ENCODE measurements at regions not wholly inside any gene's neighbourhood (a gene's known extent, or its start where the extent isn't known, plus 50 kb on each side); places are given as distances from the start of the nearest gene placed in this dataset.

DNA sequence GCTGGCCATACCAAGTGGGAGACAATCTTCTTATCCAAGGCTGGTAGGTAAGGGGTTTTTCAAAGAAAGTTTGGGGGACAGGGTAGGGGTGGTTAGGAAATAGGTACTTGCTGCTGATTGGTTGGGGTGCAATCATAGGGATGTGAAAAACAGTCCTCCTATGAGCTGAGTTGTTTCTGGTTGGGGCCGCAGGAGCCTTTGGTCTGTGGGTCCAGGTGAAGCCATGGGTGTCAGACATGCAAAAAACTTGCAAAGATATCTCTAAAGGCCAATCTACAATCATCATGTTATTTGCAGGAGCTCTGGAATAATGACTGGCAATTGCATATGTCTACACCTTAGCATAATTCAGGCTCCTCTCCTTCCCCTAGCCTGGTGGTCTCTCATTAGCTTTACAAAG is 982.3 kb downstream of the DIPK2A start:
- Histone ChIP-seq H4K20me1 (ENCODE audit: insufficient read depth, low read length) (no peaks in the 10 kb centered on the region), H3K9me2 (ENCODE audit: low read depth, low read length) (no peaks in the 10 kb centered on the region; the same call in 1 of the 2 replicates), H3F3A (ENCODE audit: insufficient read depth, low read length) (no peaks in the 10 kb centered on the region), H3K9me3 (ENCODE audit: low read length) (no peaks in the 10 kb centered on the region), H3K4me2 (ENCODE audit: low read length) (no peak overlapping the region), H3K27ac (ENCODE audit: low read depth, low read length, poor library complexity, severe bottlenecking) (no peak overlapping the region), H2AFZ (ENCODE audit: low read length) (no peak overlapping the region), H3K4me3 (ENCODE audit: low read depth, low read length, poor library complexity, severe bottlenecking) (no peak overlapping the region), H3K27me3 (ENCODE audit: insufficient read depth, low read length) (no peaks in the 10 kb centered on the region), H3K4me1 (ENCODE audit: insufficient read depth, low read length, severe bottlenecking) (no peaks in the 10 kb centered on the region), H3K79me2 (ENCODE audit: insufficient read depth, low read length) (no peaks in the 10 kb centered on the region), H3K36me3 (ENCODE audit: insufficient read depth, low read length) (no peaks in the 10 kb centered on the region), H3K9ac (ENCODE audit: low read length) (no peak overlapping the region)
- TF ChIP-seq, protein P1, sequence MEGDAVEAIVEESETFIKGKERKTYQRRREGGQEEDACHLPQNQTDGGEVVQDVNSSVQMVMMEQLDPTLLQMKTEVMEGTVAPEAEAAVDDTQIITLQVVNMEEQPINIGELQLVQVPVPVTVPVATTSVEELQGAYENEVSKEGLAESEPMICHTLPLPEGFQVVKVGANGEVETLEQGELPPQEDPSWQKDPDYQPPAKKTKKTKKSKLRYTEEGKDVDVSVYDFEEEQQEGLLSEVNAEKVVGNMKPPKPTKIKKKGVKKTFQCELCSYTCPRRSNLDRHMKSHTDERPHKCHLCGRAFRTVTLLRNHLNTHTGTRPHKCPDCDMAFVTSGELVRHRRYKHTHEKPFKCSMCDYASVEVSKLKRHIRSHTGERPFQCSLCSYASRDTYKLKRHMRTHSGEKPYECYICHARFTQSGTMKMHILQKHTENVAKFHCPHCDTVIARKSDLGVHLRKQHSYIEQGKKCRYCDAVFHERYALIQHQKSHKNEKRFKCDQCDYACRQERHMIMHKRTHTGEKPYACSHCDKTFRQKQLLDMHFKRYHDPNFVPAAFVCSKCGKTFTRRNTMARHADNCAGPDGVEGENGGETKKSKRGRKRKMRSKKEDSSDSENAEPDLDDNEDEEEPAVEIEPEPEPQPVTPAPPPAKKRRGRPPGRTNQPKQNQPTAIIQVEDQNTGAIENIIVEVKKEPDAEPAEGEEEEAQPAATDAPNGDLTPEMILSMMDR (IDR thresholded peaks at IDR 0.05; ENCODE audit: low read length): no peak
- TF ChIP-seq EZH2 (IDR thresholded peaks at IDR 0.05; ENCODE audit: borderline replicate concordance, low read length): no peak

DNA sequence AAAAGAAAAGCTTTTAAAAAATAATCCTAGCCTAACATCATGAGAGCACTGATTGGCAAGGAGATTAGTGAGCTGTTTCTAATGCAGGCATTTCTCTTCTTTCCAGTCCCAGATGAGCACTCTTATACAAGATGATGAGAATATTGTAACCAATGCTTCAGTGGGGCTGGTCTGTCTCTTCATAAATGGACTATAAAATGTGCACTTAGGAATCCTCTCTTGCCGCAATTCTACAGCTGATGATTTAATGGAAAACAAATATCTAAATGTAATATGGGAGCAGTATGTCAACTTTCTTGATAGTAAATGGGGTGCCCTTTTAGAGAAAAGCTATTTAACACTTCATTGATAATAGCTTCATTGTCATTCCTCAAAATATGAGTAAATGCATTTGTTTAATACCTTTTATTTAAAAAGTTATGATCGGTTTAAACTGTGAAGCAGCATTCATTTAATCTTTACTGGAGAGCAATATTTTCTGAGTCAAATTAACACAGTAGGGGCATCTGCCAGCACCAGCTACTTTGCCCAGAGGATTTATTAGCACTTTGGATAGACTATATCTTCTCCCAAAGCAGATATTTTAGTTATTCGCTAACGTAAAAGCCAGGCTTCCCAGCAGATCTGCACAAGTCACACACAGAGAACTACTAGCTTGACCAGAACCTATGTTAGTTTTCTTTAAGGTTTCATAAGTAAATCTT is 985.9 kb downstream of the DIPK2A start:
- H3K36me3 ChIP-seq (ENCODE audit: insufficient read depth, low read length): no peaks in the 10 kb centered on the region
- H3K9ac ChIP-seq (ENCODE audit: low read length): no peak overlapping the region
- TF ChIP-seq, protein P1 (IDR thresholded peaks at IDR 0.05; ENCODE audit: low read length): no peak
- TF ChIP-seq EZH2 (IDR thresholded peaks at IDR 0.05; ENCODE audit: borderline replicate concordance, low read length): no peak
- no peaks in the 10 kb centered on the region for H3K27me3 ChIP-seq (ENCODE audit: insufficient read depth, low read length)
- H4K20me1 ChIP-seq (ENCODE audit: insufficient read depth, low read length): no peaks in the 10 kb centered on the region
- no peaks in the 10 kb centered on the region for H3K4me1 ChIP-seq (ENCODE audit: insufficient read depth, low read length, severe bottlenecking)
- no peaks in the 10 kb centered on the region for H3K9me3 ChIP-seq (ENCODE audit: low read length)
- no peak overlapping the region for H3K4me3 ChIP-seq (ENCODE audit: low read depth, low read length, poor library complexity, severe bottlenecking)
- no peak overlapping the region for H2AFZ ChIP-seq (ENCODE audit: low read length)
- no peak overlapping the region for H3K4me2 ChIP-seq (ENCODE audit: low read length)
- no peaks in the 10 kb centered on the region for H3F3A ChIP-seq (ENCODE audit: insufficient read depth, low read length)
- H3K27ac ChIP-seq (ENCODE audit: low read depth, low read length, poor library complexity, severe bottlenecking): no peak overlapping the region
- H3K79me2 ChIP-seq (ENCODE audit: insufficient read depth, low read length): no peaks in the 10 kb centered on the region
- no peaks in the 10 kb centered on the region for H3K9me2 ChIP-seq (ENCODE audit: low read depth, low read length)

DNA sequence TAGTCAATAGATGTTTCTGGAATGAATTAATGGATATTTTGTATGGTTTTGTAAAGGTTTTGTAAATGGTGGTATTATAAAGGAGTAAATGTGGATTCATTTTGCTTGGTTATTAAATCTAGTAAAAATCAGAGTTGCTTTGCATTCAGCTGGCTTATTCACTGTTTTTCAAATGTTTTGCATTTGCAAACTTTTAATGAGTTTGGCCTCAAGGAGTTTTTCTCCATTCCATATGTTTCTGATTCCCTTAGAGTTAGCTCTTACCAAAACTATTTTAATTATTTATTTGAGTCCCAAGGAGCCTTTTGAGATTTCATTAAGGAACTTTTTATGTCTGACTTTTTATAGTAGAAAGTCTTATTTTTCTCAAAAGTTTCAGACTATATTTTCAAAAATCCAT is 992.2 kb downstream of the DIPK2A start:
- H4K20me1 ChIP-seq (ENCODE audit: insufficient read depth, low read length): no peaks in the 10 kb centered on the region
- no peaks in the 10 kb centered on the region for H3K9me3 ChIP-seq (ENCODE audit: low read length)
- H3K79me2 ChIP-seq (ENCODE audit: insufficient read depth, low read length): no peaks in the 10 kb centered on the region
- no peak for TF ChIP-seq EZH2 (IDR thresholded peaks at IDR 0.05; ENCODE audit: borderline replicate concordance, low read length)
- TF ChIP-seq, protein P1 (IDR thresholded peaks at IDR 0.05; ENCODE audit: low read length): no peak
- no peak overlapping the region for H3K27ac ChIP-seq (ENCODE audit: low read depth, low read length, poor library complexity, severe bottlenecking)
- H3K4me3 ChIP-seq (ENCODE audit: low read depth, low read length, poor library complexity, severe bottlenecking): no peak overlapping the region
- H2AFZ ChIP-seq (ENCODE audit: low read length): no peak overlapping the region
- H3K4me1 ChIP-seq (ENCODE audit: insufficient read depth, low read length, severe bottlenecking): no peaks in the 10 kb centered on the region
- H3K9me2 ChIP-seq (ENCODE audit: low read depth, low read length): no peaks in the 10 kb centered on the region
- H3K36me3 ChIP-seq (ENCODE audit: insufficient read depth, low read length): no peaks in the 10 kb centered on the region
- no peaks in the 10 kb centered on the region for H3F3A ChIP-seq (ENCODE audit: insufficient read depth, low read length)
- H3K27me3 ChIP-seq (ENCODE audit: insufficient read depth, low read length): no peaks in the 10 kb centered on the region
- no peak overlapping the region for H3K4me2 ChIP-seq (ENCODE audit: low read length)
- H3K9ac ChIP-seq (ENCODE audit: low read length): no peak overlapping the region
